Fibroblast of skin of left biceps (primary cell): ENCODE measurements at regions not wholly inside any gene's neighbourhood (a gene's known extent, or its start where the extent isn't known, plus 50 kb on each side); places are given as distances from the start of the nearest gene placed in this dataset.

Experiments used
- DNase-seq, 2 experiments: peaks; one replicate each; pipeline ENCODE4 v3.0.0-alpha.2; 2013; ENCODE audit warnings: low read depth in 2 of 2

GRCh38 chr1:200252531-200252930, 157.3 kb downstream of the ZNF281 start:
- DNase-seq: no peak

GRCh38 chr1:200250469-200250868, 159.4 kb downstream of the ZNF281 start:
- no peak for DNase-seq

DNA sequence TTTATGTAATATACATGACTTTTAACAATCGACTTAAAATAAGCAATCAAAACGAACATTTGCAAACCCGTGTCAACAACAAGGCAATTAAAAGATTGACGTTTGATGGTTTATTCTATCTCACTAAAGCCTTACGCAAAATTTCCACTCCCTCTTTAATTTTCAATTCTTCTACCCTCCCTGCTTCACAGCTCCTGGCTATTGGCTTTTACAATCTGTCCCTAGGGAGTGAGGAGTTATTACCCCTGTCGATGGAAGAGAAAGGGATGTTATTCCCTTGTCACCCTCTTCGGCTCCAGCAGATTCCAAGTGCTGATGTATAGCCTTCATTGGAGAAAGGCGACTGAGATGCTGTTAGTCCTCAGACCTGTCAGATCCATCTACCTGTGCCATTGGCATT, 161.3 kb downstream of the ZNF281 start:
- no peak for DNase-seq

DNA sequence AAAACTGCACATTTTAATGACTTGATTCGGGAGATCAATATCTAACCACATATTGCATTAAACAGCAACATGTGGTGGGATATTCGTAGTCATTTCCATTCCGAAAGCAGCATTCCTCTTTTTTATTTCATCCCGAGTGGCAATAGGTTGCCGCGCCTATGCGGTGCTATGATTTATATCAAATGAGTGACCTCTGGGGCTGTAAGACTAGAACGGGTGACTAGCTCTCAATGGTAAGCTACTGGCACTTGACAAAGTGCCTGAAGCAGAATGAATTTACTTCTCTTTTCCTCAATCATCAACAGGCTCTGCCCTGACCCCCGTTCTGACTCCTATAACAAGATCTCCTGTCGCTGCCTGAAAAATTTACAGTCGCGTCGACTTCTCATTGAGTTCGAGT, 162.3 kb downstream of the ZNF281 start:
- DNase-seq: no peak

- no peak for DNase-seq
Observed at GRCh38 chr1:200245473-200245872, 164.4 kb downstream of the ZNF281 start.

GRCh38 chr1:200243042-200243437, 166.8 kb downstream of the ZNF281 start:
- DNase-seq: no peak

DNA sequence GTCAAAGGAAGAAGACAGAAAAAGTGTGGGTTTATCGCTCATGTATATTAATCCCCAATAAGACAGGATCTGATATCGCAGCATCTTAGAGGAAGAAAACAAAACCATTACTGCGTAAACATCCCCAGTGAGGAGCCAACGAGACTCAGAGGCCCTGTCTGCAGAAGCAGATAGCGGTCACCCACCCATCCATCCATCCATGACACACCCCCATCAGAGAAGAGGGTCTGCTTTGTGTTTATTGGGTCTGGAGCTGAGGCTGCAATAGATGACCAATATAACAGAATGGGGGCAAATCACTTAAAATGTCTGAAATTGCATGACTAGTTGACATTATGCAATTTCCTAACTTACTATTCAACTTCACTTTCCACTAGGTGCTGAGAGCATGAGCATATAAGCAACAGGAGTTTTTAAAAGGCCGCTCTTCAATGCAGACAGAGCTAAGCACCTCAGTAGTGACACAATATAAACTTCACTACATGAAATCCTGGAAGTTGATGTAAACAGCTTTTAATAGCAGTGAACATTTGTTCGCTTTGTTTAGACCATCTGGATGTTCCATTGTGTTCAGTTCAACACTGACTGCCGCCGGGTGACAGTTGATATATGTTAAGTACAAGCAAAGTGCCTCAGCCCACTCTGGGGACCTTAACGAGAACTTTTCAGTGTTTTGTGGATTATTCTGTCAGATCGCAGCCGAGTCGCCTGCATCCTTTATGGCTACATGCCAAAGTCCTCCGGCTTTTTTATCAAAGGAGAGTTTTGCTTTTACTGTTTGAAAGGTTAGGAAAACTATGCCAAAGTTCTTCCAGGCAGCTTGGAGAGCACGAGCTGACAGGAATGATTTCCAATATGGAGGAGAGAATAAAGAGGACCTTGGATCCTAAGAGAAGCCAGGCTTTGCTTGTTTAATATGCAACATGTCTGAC, 167.5 kb downstream of the ZNF281 start:
- no peak for DNase-seq

DNA sequence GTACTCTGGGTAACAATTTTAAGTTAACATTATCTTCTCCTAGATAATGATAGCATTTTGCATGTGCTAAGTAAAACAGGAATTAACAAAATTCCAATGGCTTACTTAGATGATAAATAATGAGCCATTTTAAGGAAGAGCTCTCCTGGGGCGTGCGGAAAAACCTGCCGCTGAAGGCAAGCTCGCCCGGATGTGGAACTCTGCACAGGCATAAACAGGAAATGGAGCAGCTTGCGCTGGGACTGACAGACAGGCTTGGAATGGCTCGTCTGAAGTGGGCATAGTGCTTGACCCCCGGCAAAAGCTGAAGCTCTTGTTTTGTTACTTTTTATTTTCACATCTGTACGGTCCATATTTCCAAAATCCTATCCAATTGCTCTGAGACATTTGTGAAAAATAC, 169.2 kb downstream of the ZNF281 start:
- no peak for DNase-seq

GRCh38 chr1:200238311-200238710, 171.5 kb downstream of the ZNF281 start:
- no peak for DNase-seq

GRCh38 chr1:200237066-200237465, 172.8 kb downstream of the ZNF281 start:
- no peak for DNase-seq

DNA sequence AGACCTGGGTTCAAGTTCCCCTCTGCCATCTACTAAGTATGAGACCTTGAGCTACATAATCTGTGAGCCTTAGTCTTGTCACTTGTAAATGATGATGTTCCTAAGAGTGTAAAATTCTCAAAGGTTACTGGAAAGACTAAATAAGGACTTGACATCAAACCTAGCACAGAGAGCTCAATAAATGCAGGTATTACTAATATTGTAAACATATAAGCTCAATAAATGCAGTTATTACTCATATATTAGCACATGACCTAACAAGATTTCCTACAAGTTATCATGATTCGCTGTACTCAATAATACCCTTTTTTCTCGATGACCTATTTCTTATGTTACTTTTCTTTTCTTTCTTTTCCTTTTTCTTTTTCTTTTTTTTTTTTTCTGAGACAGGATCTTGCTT, 174.9 kb downstream of the ZNF281 start:
- no peak for DNase-seq

GRCh38 chr1:200233393-200233792, 176.4 kb downstream of the ZNF281 start:
- peak; percentile 44 to 53 for DNase-seq

DNA sequence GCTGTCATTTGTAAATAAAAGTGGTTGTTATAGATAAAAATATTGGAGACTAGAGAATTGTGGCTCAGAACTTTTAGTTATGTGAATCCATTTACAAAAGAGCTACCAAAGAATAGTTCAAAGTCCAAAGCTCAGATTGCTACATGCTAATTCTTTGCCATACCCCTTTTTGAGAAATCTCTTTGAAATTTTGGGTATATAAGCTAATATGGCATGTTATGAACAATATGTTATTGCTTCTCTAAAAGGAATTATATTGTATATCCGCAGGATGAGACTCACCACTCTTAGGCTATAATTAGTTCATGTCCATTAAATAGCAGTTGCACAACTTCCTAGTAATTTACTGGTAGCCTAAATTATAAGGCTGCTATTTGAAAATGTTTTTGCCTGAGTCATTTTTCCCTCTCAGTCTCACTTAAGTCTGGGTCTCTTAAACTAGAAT, 178.0 kb downstream of the ZNF281 start:
- peak; percentile 70 to 75 for DNase-seq

- no peak for DNase-seq
Observed at GRCh38 chr1:200230671-200231070, 179.2 kb downstream of the ZNF281 start.

GRCh38 chr1:200228486-200228885, 181.3 kb downstream of the ZNF281 start:
- DNase-seq: no peak

- no peak for DNase-seq
Observed at GRCh38 chr1:200228081-200228480, 181.8 kb downstream of the ZNF281 start.
